GF-D8 (cell line): ENCODE measurements at regions not wholly inside any gene's neighbourhood (a gene's known extent, or its start where the extent isn't known, plus 50 kb on each side); places are given as distances from the start of the nearest gene placed in this dataset.

Experiments
- DNase-seq: peaks from one replicate; lab custom pipeline; 2025; lab: John Stamatoyannopoulos, UW

GRCh38 chr18:43482136-43482535 is 204.8 kb upstream of the SYT4 start:
- no peak for DNase-seq

- no peak for DNase-seq
These were observed 205.3 kb upstream of the SYT4 start for GRCh38 chr18:43482600-43482999.

- DNase-seq: no peak
These were observed 207.4 kb upstream of the SYT4 start for GRCh38 chr18:43484710-43485109.

GRCh38 chr18:43485545-43485963 is 208.3 kb upstream of the SYT4 start:
- DNase-seq: no peak

- no peak for DNase-seq
These were observed 209.2 kb upstream of the SYT4 start for GRCh38 chr18:43486462-43486861.

GRCh38 chr18:43501099-43501498 is 223.8 kb upstream of the SYT4 start:
- no peak for DNase-seq

GRCh38 chr18:43506935-43507334 is 229.6 kb upstream of the SYT4 start:
- DNase-seq: no peak

- no peak for DNase-seq
These were observed 230.7 kb upstream of the SYT4 start for GRCh38 chr18:43507842-43508481.

GRCh38 chr18:43514747-43515146 is 237.5 kb upstream of the SYT4 start:
- no peak for DNase-seq

- DNase-seq: no peak
These were observed 238.2 kb upstream of the SYT4 start for GRCh38 chr18:43515481-43515880.

GRCh38 chr18:43524260-43524659 is 247.0 kb upstream of the SYT4 start:
- DNase-seq: no peak

GRCh38 chr18:43525169-43525568 is 247.9 kb upstream of the SYT4 start:
- DNase-seq: no peak

GRCh38 chr18:43526426-43527145 is 249.3 kb upstream of the SYT4 start:
- DNase-seq: no peak

GRCh38 chr18:43531438-43531837 is 254.1 kb upstream of the SYT4 start:
- no peak for DNase-seq

GRCh38 chr18:43533371-43533770 is 256.1 kb upstream of the SYT4 start:
- DNase-seq: no peak

- no peak for DNase-seq
These were observed 257.2 kb upstream of the SYT4 start for GRCh38 chr18:43534511-43534910.

- DNase-seq: no peak
These were observed 262.6 kb upstream of the SYT4 start for GRCh38 chr18:43539862-43540261.

GRCh38 chr18:43542016-43542415 is 264.7 kb upstream of the SYT4 start:
- DNase-seq: no peak

GRCh38 chr18:43543236-43543635 is 265.9 kb upstream of the SYT4 start:
- no peak for DNase-seq

GRCh38 chr18:43547456-43547855 is 270.2 kb upstream of the SYT4 start:
- DNase-seq: no peak

GRCh38 chr18:43559507-43559906 is 282.2 kb upstream of the SYT4 start:
- no peak for DNase-seq

GRCh38 chr18:43563780-43564179 is 286.5 kb upstream of the SYT4 start:
- no peak for DNase-seq

GRCh38 chr18:43570593-43570992 is 293.3 kb upstream of the SYT4 start:
- no peak for DNase-seq
